Keratinocyte (primary cell): ENCODE measurements at regions not wholly inside any gene's neighbourhood (a gene's known extent, or its start where the extent isn't known, plus 50 kb on each side); places are given as distances from the start of the nearest gene placed in this dataset.

Experiments used
- EZH2 ChIP-seq: IDR thresholded peaks from one replicate; pipeline ENCODE4 v1.6.1; 2012; ENCODE audit warnings: inconsistent platforms, mild to moderate bottlenecking, low read length, moderate library complexity
- TF ChIP-seq, protein P1 (sequence below), 3 experiments: IDR thresholded peaks in 1 of 3; conservative IDR thresholded peaks in 1 of 3; optimal IDR thresholded peaks in 1 of 3; 2 replicates in 2 of 3; 3 replicates in 1 of 3; pipeline versions ENCODE3 to v1.5.1; 2011; ENCODE audit warnings: low read length in 3 of 3, mild to moderate bottlenecking in 3 of 3, moderate library complexity in 2 of 3, control low read depth in 1 of 3, inconsistent platforms in 1 of 3; ENCODE audit not compliant: insufficient read depth in 2 of 3; ENCODE audit errors: extremely low read depth in 1 of 3

- TF ChIP-seq, protein P1, sequence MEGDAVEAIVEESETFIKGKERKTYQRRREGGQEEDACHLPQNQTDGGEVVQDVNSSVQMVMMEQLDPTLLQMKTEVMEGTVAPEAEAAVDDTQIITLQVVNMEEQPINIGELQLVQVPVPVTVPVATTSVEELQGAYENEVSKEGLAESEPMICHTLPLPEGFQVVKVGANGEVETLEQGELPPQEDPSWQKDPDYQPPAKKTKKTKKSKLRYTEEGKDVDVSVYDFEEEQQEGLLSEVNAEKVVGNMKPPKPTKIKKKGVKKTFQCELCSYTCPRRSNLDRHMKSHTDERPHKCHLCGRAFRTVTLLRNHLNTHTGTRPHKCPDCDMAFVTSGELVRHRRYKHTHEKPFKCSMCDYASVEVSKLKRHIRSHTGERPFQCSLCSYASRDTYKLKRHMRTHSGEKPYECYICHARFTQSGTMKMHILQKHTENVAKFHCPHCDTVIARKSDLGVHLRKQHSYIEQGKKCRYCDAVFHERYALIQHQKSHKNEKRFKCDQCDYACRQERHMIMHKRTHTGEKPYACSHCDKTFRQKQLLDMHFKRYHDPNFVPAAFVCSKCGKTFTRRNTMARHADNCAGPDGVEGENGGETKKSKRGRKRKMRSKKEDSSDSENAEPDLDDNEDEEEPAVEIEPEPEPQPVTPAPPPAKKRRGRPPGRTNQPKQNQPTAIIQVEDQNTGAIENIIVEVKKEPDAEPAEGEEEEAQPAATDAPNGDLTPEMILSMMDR (optimal IDR thresholded peaks at IDR 0.05 in 1 of 3, IDR thresholded peaks at IDR 0.05 in 1 of 3, conservative IDR thresholded peaks at IDR 0.05 in 1 of 3; ENCODE audit: extremely low read depth in 1 of 3, insufficient read depth in 2 of 3, low read length in 3 of 3) = no peak
- no peak for TF ChIP-seq EZH2
Measured at GRCh38 chr11:134864233-134864967, 452.4 kb upstream of the B3GAT1 start.
